Esophagus squamous epithelium (tissue), 4 donors: ENCODE measurements at regions not wholly inside any gene's neighbourhood (a gene's known extent, or its start where the extent isn't known, plus 50 kb on each side); places are given as distances from the start of the nearest gene placed in this dataset.

Source experiments
- POLR2A ChIP-seq, 4 donors: fragments of 450-650 bp; IDR thresholded peaks; one replicate each; pipeline ENCODE4 v1.6.1; 2017; ENCODE audit warnings: antibody characterized with exemption in 4 of 4, mild to moderate bottlenecking in 4 of 4, moderate library complexity in 3 of 4
- TF ChIP-seq, protein P1 (sequence below), 6 experiments: fragments of 450-650 bp in 4 of 6; fragments of 200-600 bp in 2 of 6; sonication (generic) in 2 of 6; IDR thresholded peaks; one replicate each; pipeline ENCODE4 v1.5.1; 2016 to 2019; ENCODE audit warnings: antibody characterized with exemption in 6 of 6, mild to moderate bottlenecking in 4 of 6, moderate library complexity in 4 of 6

DNA sequence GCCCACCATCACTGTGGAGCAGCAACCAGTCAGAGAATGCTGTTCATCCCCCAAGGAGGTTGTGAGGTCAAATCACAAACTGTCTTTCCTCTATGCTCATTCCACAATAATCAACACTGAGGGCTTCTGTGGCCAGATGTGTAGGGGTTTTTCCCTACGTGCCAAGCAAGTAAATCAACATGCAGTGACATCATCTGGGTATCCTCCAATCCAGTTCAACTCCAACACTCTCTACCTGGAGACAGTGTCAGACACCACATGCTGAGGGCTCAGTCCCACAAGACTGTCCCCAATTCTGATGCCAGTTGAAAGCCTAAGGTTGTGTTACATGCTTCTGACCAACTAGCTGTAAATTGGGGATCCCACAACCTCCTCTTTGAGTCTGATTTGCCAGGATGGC lies 57.3 kb upstream of the DMRT1 start:
- TF ChIP-seq, protein P1, sequence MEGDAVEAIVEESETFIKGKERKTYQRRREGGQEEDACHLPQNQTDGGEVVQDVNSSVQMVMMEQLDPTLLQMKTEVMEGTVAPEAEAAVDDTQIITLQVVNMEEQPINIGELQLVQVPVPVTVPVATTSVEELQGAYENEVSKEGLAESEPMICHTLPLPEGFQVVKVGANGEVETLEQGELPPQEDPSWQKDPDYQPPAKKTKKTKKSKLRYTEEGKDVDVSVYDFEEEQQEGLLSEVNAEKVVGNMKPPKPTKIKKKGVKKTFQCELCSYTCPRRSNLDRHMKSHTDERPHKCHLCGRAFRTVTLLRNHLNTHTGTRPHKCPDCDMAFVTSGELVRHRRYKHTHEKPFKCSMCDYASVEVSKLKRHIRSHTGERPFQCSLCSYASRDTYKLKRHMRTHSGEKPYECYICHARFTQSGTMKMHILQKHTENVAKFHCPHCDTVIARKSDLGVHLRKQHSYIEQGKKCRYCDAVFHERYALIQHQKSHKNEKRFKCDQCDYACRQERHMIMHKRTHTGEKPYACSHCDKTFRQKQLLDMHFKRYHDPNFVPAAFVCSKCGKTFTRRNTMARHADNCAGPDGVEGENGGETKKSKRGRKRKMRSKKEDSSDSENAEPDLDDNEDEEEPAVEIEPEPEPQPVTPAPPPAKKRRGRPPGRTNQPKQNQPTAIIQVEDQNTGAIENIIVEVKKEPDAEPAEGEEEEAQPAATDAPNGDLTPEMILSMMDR (IDR thresholded peaks at IDR 0.05): no peak
- no peak for TF ChIP-seq POLR2A (IDR thresholded peaks at IDR 0.05)
